HG03066 (cell line): ENCODE measurements at regions not wholly inside any gene's neighbourhood (a gene's known extent, or its start where the extent isn't known, plus 50 kb on each side); places are given as distances from the start of the nearest gene placed in this dataset.
"Not testable (repeated sequence)": the region's sequence is repeated elsewhere in the genome, so short reads cannot be mapped to it uniquely, and the experiment has no call there.

ENCODE experiments used
- ATAC-seq: cut with Tn5 transposase; IDR thresholded peaks from one replicate; pipeline ENCODE4 v1.9.1; 2021; ENCODE audit warnings: low read depth; ENCODE audit not compliant: unreplicated experiment

- ATAC-seq = no peak
Observed at GRCh38 chr6:159642995-159643394, 50.0 kb downstream of the SOD2 start.

- no peak for ATAC-seq
Observed at GRCh38 chr6:159642481-159642880, 50.6 kb downstream of the SOD2 start.

GRCh38 chr6:159640722-159641482, 52.1 kb downstream of the SOD2 start:
- ATAC-seq = no peak

- ATAC-seq = no peak
Observed at GRCh38 chr6:159640322-159640721, 52.7 kb downstream of the SOD2 start.

GRCh38 chr6:159639721-159640120, 53.3 kb downstream of the SOD2 start:
- no peak for ATAC-seq

GRCh38 chr6:159633196-159633595, 59.8 kb downstream of the SOD2 start:
- ATAC-seq = no peak

- ATAC-seq = no peak
Observed at GRCh38 chr6:159631886-159632285, 61.2 kb downstream of the SOD2 start.

- no peak for ATAC-seq
Observed at GRCh38 chr6:159627939-159628338, 65.1 kb downstream of the SOD2 start.

GRCh38 chr6:159626506-159626905, 66.5 kb downstream of the SOD2 start:
- not testable (repeated sequence) for ATAC-seq

GRCh38 chr6:159623156-159623555, 69.9 kb downstream of the SOD2 start:
- no peak for ATAC-seq

- ATAC-seq = no peak
Observed at GRCh38 chr6:159620947-159621346, 72.1 kb downstream of the SOD2 start.

GRCh38 chr6:159617444-159617843, 75.6 kb downstream of the SOD2 start:
- no peak for ATAC-seq

- no peak for ATAC-seq
Observed at GRCh38 chr6:159616456-159616855, 76.6 kb downstream of the SOD2 start.

- ATAC-seq = no peak
Observed at GRCh38 chr6:159615918-159616317, 77.1 kb downstream of the SOD2 start.

GRCh38 chr6:159610881-159611280, 82.2 kb downstream of the SOD2 start:
- ATAC-seq = no peak

GRCh38 chr6:159609652-159610178, 83.3 kb downstream of the SOD2 start:
- no peak for ATAC-seq

GRCh38 chr6:159608961-159609651, 83.9 kb downstream of the SOD2 start:
- no peak for ATAC-seq

GRCh38 chr6:159606786-159607185, 86.3 kb downstream of the SOD2 start:
- ATAC-seq = no peak

- no peak for ATAC-seq
Observed at GRCh38 chr6:159604443-159604956, 88.5 kb downstream of the SOD2 start.

GRCh38 chr6:159602431-159603041, 90.5 kb downstream of the SOD2 start:
- ATAC-seq = no peak

- ATAC-seq = no peak
Observed at GRCh38 chr6:159601211-159601610, 91.8 kb downstream of the SOD2 start.
